ENCODE measurements at regions not wholly inside any gene's neighbourhood (a gene's known extent, or its start where the extent isn't known, plus 50 kb on each side); places are given as distances from the start of the nearest gene placed in this dataset.

- H3K4me1 ChIP-seq (replicated peaks in 1 of 4; ENCODE audit: control insufficient read depth in 3 of 4, insufficient read depth in 4 of 4, low read length in 3 of 4), result peaks cover 0 to 3% (median under 1%) of the 10 kb centered on the region in 4 experiments; a peak in 1 of 7 replicates
- H2BK20ac ChIP-seq (ENCODE audit: low read length), result no peak overlapping the region
- no peaks in the 10 kb centered on the region for H3K36me3 ChIP-seq (ENCODE audit: control insufficient read depth in 2 of 4, insufficient read depth in 4 of 4, low read length in 3 of 4)
- H3K9me3 ChIP-seq (ENCODE audit: insufficient read depth in 2 of 2, low read depth in 1 of 2, low read length in 1 of 2), result no peaks in the 10 kb centered on the region
- POLR2A ChIA-PET (ENCODE audit: partially characterized antibody), result no interaction called here
- no peaks in the 10 kb centered on the region for H3K79me1 ChIP-seq (ENCODE audit: low read depth, low read length)
- no peak overlapping the region for H3K23ac ChIP-seq (ENCODE audit: insufficient read length)
- H3K23me2 ChIP-seq (ENCODE audit: low read depth, low read length), result 0 out of 2 replicates have a peak, but pooled peaks cover 2% of the 10 kb centered on the region
- no peak overlapping the region for H4K91ac ChIP-seq (replicated peaks; ENCODE audit: insufficient read length, low read length)
- H4K20me1 ChIP-seq (replicated peaks in 1 of 2; ENCODE audit: control insufficient read depth in 1 of 2, insufficient read depth in 2 of 2, low read length in 2 of 2), result no peaks in the 10 kb centered on the region
- no peak overlapping the region for H2BK120ac ChIP-seq (replicated peaks; ENCODE audit: low read depth, low read length)
- H2AFZ ChIP-seq (ENCODE audit: low read length), result peak overlapping the region; percentile 92; the same call in 1 of the 2 replicates
- no peak overlapping the region for H3K4ac ChIP-seq (replicated peaks; ENCODE audit: insufficient read length, low read depth, low read length)
- no peak overlapping the region for H3K27ac ChIP-seq (ENCODE audit: low read depth, low read length)
- no peaks in the 10 kb centered on the region for H3K79me2 ChIP-seq (ENCODE audit: control insufficient read depth in 1 of 2, insufficient read depth in 2 of 2, low read length in 2 of 2)
- peak overlapping the region in 1 of 4 experiments; percentile 43; a peak in 1 of 7 replicates for H3K9ac ChIP-seq (replicated peaks in 1 of 4; ENCODE audit: extremely low read depth in 1 of 4, low read depth in 3 of 4, low read length in 3 of 4)
- H2BK12ac ChIP-seq (ENCODE audit: low read depth, low read length), result peak overlapping the region; percentile 90; the same call in 1 of the 2 replicates
- TF ChIP-seq ATF2 (IDR thresholded peaks at IDR 0.05; ENCODE audit: low read length) (no peak), KDM1A (IDR thresholded peaks at IDR 0.05; ENCODE audit: borderline replicate concordance, low read length) (no peak), EP300 (IDR thresholded peaks at IDR 0.05; ENCODE audit: borderline replicate concordance in 1 of 2, low read depth in 2 of 2, low read length in 2 of 2) (no peak), ASH2L (IDR thresholded peaks at IDR 0.05; ENCODE audit: low read length) (no peak), RNF2 (IDR thresholded peaks at IDR 0.05; ENCODE audit: borderline replicate concordance, low read depth, low read length, missing control alignments, poor library complexity, severe bottlenecking) (no peak), SP2 (IDR thresholded peaks at IDR 0.05; ENCODE audit: low read length) (no peak)
- DNase-seq (ENCODE audit: low read depth in 1 of 2, low spot score in 2 of 2), result no peak
- no peak overlapping the region for H2BK5ac ChIP-seq (ENCODE audit: low read depth, low read length)
- no peaks in the 10 kb centered on the region for H3K27me3 ChIP-seq (replicated peaks in 1 of 4; ENCODE audit: control insufficient read depth in 3 of 4, extremely low read depth in 1 of 4, insufficient read depth in 3 of 4, low read length in 3 of 4)
- FAIRE-seq, result no peak
- H3K14ac ChIP-seq (ENCODE audit: insufficient read length), result no peak overlapping the region
- H3K18ac ChIP-seq (ENCODE audit: extremely low read depth, low read length), result no peak overlapping the region
- no peak overlapping the region for H3K4me2 ChIP-seq (ENCODE audit: insufficient read depth in 1 of 2, low read depth in 2 of 2, low read length in 2 of 2)
- CTCF ChIA-PET (ENCODE audit: partially characterized antibody), result no interaction called here
- H3K4me3 ChIP-seq (ENCODE audit: extremely low read depth in 1 of 4, insufficient read depth in 2 of 4, low read depth in 3 of 4, low read length in 4 of 4), result no peak overlapping the region
- H4K5ac ChIP-seq (ENCODE audit: insufficient read length, low read depth, low read length), result no peak overlapping the region
- H3K56ac ChIP-seq (replicated peaks; ENCODE audit: insufficient read length, low read depth, low read length), result no peak overlapping the region
- WGBS, 2 experiments (ENCODE audit: extremely low coverage in 1 of 2, insufficient coverage in 1 of 2, insufficient read length in 1 of 2, insufficient replicate concordance in 2 of 2, low coverage in 1 of 2, low lambda C conversion rate in 2 of 2, missing lambda C conversion rate in 1 of 2), result 85% methylated on average over 3 of the region's 3 CpGs; no CpG with 5 or more reads in 1 of the 2 experiments
- no peak overlapping the region for H4K8ac ChIP-seq (ENCODE audit: extremely low read depth, insufficient read depth, low read length)
- H2AK5ac ChIP-seq (ENCODE audit: low read depth, low read length), result 0 out of 2 replicates have a peak overlapping the region, but pooled peaks have one; percentile 24
- H2BK15ac ChIP-seq (ENCODE audit: low read length), result no peak overlapping the region
Observed at GRCh38 chr18:68532328-68532885, 182.5 kb downstream of the TMX3 start.
